ENCODE measurements at regions not wholly inside any gene's neighbourhood (a gene's known extent, or its start where the extent isn't known, plus 50 kb on each side); places are given as distances from the start of the nearest gene placed in this dataset.
A peak's percentile ranks its signal among the peaks of the same experiment; 100 is the strongest.

DNA sequence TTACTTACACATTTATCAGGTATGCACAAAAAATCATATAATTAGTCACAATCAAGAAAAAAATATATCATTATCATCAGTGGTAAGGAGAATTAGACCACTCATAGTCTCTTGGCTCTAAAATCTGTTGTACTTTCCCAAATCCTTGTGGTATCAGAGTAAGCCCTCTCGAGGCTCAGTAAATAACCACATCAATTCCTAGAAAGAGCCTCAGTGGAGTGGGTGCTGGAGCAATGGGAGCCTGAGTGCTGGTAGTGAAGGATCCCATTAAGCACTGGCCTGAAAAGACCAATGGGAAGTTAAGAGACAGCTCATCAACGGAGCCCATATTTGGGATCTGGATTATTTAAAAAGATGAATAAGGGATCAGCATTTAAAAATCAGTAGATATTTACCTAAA lies 130.3 kb upstream of the EFNA5 start:
- no peak overlapping the region for H3K27ac ChIP-seq
- TF ChIP-seq ZFX (IDR thresholded peaks at IDR 0.05): no peak
- TF ChIP-seq, protein P1, sequence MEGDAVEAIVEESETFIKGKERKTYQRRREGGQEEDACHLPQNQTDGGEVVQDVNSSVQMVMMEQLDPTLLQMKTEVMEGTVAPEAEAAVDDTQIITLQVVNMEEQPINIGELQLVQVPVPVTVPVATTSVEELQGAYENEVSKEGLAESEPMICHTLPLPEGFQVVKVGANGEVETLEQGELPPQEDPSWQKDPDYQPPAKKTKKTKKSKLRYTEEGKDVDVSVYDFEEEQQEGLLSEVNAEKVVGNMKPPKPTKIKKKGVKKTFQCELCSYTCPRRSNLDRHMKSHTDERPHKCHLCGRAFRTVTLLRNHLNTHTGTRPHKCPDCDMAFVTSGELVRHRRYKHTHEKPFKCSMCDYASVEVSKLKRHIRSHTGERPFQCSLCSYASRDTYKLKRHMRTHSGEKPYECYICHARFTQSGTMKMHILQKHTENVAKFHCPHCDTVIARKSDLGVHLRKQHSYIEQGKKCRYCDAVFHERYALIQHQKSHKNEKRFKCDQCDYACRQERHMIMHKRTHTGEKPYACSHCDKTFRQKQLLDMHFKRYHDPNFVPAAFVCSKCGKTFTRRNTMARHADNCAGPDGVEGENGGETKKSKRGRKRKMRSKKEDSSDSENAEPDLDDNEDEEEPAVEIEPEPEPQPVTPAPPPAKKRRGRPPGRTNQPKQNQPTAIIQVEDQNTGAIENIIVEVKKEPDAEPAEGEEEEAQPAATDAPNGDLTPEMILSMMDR (conservative IDR thresholded peaks at IDR 0.05): no peak

DNA sequence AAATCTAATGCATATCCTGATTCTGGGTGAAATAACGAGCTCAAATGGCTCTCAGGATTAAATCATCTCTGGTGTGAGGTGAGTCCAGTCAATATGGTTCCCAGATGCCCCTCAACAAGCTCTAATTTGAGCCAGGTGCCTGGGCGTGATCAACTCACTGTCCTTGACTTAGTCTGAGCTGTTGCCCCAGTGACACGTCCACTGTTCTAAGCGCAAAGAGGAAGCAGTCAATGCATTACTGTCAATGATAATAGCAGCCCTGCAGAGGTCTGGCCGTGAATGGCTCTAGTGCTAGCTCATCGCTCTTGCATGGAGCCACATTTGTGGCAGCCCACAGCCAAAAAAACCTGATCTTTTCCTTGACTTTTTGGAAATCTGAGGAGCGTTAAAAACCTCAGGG lies 128.6 kb upstream of the EFNA5 start:
- no peak overlapping the region for H3K27ac ChIP-seq
- TF ChIP-seq, protein P1 (conservative IDR thresholded peaks at IDR 0.05): no peak
- TF ChIP-seq ZFX (IDR thresholded peaks at IDR 0.05): no peak

DNA sequence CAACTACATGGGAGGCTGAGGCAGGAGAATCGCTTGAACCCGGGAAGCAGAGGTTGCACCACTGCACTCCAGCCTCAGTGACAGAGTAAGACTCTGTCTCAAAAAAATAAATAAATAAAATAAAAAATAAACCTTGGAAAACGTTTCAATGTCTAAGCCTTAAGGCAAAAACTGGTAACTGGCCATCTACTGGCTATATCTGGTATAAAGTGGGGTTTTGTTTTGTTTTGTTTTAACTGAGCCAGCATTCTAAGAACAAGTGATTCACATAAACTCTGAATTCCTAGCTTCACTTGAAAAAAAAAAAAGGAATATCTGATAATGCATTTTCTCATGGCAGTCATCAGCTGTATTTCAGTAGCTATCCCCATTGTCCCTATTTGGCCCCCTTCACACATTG lies 126.1 kb upstream of the EFNA5 start:
- H3K27ac ChIP-seq: no peak overlapping the region
- TF ChIP-seq, protein P1 (conservative IDR thresholded peaks at IDR 0.05): peak; percentile 24; the same call in 1 of the 2 replicates
- TF ChIP-seq ZFX (IDR thresholded peaks at IDR 0.05): no peak

DNA sequence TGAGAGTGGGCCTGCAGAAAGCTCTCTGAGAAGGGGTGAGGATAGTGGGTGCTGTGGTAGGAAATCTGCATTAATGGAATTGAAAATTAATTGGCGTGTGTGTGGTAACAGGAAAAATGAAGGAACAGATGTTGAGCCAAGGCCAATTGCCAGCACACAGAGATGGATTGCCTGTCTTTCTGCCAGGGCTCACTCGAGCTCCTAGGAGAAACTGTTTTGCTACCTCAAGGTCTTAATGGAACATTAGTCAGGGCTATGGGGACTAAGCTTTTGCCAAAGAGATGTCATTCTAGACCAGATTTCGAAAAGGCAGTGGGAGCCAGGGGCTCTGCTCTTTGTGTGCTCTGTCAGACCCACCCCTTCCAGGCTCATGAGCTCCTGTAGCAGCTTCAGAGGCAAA lies 124.0 kb upstream of the EFNA5 start:
- H3K27ac ChIP-seq: no peak overlapping the region
- TF ChIP-seq ZFX (IDR thresholded peaks at IDR 0.05): no peak
- TF ChIP-seq, protein P1 (conservative IDR thresholded peaks at IDR 0.05): no peak

DNA sequence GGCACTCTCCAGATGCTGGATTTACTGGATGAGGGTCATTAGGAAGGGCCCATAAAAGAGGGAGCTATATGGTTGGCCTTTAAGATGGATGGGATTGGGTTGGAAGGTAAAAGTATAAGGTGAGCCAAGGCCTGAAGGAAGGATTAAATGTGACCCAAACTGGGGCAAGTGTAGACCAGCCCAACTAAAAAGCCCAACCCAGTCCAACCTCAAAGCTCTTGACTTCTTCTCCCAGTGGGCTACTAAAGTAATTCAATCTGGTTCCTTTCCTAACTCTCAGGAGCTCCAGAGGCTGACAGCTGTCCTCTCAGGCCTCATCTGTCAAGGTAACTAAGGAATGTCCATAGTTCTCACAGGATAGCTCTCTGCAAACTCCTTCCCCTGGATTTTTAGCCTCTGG lies 122.2 kb upstream of the EFNA5 start:
- H3K27ac ChIP-seq: no peak overlapping the region
- TF ChIP-seq ZFX (IDR thresholded peaks at IDR 0.05): no peak
- TF ChIP-seq, protein P1 (conservative IDR thresholded peaks at IDR 0.05): no peak

DNA sequence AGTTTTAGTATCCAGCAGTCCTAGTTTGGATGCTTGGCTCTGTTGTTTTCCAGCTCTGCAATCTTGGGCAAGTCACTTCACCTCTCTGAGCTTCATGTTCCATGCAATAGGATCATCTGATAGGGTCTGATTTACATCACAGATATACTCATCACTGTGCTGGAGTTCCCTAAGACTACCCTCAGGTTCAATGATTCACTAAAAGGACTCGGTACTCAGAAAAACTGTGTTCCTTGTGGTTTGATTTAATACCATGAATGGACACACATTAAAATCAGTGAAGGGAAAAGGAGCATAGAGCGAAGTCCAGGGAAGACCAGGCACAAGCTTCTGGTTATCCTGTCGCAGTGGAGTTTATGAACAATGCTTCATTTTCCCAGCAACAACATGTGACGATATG lies 119.9 kb upstream of the EFNA5 start:
- no peak overlapping the region for H3K27ac ChIP-seq
- TF ChIP-seq, protein P1 (conservative IDR thresholded peaks at IDR 0.05): no peak
- no peak for TF ChIP-seq ZFX (IDR thresholded peaks at IDR 0.05)

DNA sequence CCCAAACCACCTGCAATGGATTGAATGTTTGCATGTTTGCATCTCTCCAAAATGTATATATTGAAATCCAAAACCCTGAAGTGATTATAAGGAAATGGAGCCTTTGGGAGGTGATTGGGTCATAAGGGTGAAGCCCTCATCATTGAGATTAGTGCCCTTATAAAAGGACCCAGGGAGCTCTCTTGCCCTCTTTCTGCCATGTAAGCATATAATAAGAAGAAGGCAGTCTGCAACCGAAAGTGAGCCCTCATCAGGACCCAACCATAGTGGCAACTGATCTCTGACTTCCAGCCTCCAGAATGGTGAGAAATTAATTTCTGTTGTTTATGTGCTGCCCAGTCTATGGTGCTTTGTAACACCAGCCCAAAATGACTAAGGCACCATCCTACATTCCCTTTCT lies 115.7 kb upstream of the EFNA5 start:
- TF ChIP-seq ZFX (IDR thresholded peaks at IDR 0.05): no peak
- TF ChIP-seq, protein P1 (conservative IDR thresholded peaks at IDR 0.05): no peak

More for the DNA sequence above, 115.7 kb upstream of the EFNA5 start:
- no peak overlapping the region for H3K27ac ChIP-seq
